ENCODE measurements at regions not wholly inside any gene's neighbourhood (a gene's known extent, or its start where the extent isn't known, plus 50 kb on each side); places are given as distances from the start of the nearest gene placed in this dataset.

DNA sequence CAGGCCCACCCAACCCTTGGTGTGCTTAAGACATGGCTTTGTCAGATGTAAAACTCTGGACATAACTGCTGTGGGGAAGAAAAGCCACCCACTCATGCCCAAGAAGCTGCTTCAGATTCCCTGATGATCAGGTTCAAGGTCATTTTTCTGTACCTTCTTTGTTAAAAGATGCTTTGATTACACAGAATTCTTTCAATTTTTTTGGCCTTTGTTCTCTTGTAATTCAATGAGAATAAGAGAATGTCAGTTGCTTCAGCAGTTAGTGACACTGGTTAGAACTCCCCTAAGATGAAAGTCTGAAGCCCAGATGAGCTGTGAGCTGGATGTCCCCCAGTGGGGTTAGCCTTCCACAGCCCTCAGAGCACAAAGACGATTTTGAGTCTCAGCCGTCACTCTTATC lies 152.7 kb downstream of the CHRM3 start:
- DNase-seq = no peak

DNA sequence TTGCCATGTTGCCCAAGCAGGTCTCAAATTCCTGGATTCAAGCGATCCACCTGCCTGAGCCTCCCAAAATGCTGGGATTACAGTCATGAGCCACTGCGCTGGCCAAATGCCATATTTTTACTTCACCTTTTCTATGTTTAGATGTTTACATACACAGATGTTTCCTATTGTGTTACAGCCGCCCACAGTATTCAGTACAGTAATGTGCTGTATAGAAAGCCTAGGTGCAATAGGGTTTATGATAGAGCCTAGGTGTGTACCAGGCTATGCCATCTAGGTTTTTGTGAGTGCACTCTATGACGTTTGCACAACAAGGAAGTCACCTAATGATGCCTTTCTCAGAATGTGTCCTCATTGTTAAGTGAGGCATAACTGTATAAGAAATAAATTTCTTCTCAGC lies 153.4 kb downstream of the CHRM3 start:
- DNase-seq = no peak

DNA sequence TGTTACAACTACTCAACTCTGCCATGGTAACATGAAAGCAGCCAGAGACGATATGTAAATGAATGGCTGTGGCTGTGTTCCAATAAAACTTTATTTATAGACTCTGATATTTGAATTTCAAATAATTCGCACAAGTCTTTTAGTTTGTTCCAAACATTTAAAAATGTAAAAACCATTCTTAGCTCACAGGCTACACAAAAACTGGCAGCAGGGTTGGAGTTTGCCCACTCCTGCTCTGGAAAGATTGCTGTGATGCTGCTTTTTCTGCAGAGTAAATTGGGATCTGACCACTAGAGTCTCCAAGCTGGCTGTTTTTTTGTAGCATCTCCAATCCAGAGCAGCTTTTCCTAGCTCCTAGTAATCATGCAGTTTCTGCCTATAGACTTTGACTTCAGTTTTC lies 157.5 kb downstream of the CHRM3 start:
- DNase-seq = no peak

DNA sequence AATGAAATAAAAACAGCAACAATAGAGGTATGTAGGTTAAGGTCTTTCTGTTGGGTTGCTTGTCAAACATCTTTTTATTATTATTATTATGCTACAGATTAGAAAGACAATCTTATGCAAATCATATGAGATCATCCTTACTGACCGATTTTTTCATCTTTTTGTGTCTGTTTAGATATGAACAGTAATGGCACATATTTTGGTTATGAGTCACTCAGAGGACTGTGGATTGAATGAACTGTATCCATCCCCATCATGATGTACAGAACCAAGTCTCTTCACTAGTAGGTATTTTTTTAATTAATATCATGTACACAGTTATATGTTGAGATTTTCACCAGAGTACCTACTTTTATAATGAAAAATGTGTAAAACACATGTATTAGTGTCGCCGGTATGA lies 159.1 kb downstream of the CHRM3 start:
- DNase-seq = no peak

- DNase-seq = no peak
Observed at GRCh38 chr1:239547987-239548386, 161.6 kb downstream of the CHRM3 start.

DNA sequence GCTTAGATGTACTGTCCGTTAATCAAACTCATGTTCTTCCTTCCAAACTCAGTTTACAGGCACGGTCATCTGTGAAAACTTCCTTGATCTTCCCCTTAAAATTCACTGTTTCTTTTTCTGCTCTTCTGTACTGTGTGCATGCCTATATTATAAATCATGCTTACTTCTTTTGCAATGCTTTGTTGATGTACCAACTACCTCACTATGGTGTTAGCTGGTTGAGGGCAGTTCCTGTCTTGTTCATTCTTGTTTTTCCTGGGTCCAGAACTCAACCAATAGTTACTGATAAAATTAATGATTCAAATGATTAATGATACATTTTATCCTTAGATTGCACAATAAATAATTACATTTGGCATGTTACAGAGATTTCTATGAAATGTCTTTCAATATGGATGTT lies 163.8 kb downstream of the CHRM3 start:
- no peak for DNase-seq

DNA sequence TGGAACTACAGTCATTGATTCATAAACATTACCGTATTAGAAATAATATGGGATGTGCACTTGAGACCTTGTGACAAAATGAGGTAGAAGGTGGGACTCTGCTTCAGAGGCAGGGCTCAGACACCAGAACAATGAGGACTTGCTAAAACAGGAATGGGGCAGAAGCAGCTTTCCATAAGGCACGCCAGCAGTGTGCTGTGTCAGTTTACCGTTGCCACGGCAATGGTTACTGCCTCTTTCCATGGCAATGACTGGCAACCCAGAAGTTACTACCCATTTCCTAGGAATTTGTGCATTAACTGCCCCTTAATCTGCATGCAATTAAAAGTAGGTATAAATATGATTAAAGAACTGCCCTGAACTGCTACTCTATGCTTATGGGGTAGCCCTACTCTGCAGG lies 169.0 kb downstream of the CHRM3 start:
- no peak for DNase-seq

DNA sequence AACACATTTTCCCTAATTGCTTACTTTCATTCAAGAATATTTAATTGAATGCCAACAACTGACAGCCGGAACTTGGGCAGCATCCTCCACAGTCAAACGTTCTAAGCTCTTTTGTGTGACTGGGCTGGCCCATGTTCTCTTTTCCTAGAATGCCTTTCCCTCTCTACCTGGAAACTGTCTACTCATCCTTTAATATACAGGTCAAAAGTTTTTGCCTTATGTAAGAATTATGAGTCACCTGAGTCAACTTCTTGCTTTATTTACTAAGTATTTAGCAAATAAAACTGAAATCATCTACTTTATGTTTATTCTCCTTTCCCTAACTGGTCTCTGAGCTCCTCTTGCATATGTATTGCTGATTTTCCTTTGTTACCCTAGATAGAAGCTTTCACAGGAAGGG lies 172.2 kb downstream of the CHRM3 start:
- DNase-seq = no peak

- no peak for DNase-seq
Observed at GRCh38 chr1:239558991-239559390, 172.6 kb downstream of the CHRM3 start.

DNA sequence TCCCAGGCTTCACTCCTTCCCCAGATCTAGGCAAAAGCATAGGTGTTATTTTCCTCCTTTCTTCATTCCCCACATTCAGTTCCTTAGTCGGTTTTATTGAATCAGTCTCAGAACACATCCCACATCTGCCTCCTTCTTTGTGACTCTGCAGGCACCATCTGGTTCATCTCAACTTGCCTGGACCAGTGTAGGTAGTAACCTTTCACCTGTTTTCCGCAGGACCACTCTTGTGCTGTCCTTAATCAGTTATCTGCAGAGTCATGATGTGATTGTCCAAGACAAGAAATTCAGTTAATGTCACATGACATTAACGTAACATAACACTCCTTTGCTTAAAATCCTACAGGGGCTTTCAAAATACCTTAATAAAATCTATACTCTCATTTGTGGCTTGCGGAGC lies 174.6 kb downstream of the CHRM3 start:
- DNase-seq = no peak

GRCh38 chr1:239562095-239562494 lies 175.7 kb downstream of the CHRM3 start:
- no peak for DNase-seq

DNA sequence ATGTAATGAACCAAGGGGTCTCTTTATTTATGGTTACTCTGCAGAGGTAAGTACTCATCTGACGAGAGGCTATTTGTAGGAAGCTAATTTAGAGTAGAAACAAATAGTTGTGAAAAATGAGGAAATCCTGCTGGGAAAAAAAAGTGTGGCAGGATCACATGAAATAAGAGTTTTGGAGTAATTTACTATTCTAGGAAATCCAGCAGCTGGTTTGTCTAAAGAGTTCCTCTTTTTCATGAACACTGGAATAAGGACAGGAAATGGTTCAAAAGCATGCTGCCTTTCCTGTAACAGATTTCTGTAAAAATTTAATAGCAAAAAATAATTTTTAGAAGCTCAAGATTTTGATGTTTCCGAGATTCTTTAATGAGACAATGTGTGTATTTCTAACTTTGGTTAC lies 177.3 kb downstream of the CHRM3 start:
- no peak for DNase-seq

- DNase-seq = no peak
Observed at GRCh38 chr1:239566074-239566473, 179.7 kb downstream of the CHRM3 start.

DNA sequence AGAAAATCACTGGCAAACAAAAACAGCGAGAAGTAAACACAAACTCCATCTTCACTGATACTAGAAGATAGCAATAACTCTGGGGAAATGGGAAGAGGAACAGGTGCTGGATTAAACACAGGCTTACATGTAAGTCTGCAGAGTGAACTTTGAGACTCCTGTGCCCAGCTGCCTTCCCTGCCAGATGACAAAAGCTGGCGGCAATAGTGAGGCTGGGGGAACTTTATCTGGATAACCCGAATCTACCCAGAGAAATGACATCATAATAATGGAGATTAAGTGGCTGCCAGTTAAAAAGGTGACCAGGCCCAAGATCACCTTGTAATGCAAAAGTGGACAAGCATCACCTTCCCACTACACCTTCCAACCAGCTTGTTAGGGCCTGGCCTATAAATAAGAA lies 184.5 kb downstream of the CHRM3 start:
- DNase-seq = no peak

GRCh38 chr1:239572183-239572582 lies 185.8 kb downstream of the CHRM3 start:
- DNase-seq = no peak

- DNase-seq = no peak
Observed at GRCh38 chr1:239574112-239574511, 187.7 kb downstream of the CHRM3 start.

- DNase-seq = no peak
Observed at GRCh38 chr1:239575113-239575512, 188.7 kb downstream of the CHRM3 start.

GRCh38 chr1:239583536-239583935 lies 197.2 kb downstream of the CHRM3 start:
- DNase-seq = no peak

GRCh38 chr1:239586128-239586527 lies 199.8 kb downstream of the CHRM3 start:
- DNase-seq = no peak

DNA sequence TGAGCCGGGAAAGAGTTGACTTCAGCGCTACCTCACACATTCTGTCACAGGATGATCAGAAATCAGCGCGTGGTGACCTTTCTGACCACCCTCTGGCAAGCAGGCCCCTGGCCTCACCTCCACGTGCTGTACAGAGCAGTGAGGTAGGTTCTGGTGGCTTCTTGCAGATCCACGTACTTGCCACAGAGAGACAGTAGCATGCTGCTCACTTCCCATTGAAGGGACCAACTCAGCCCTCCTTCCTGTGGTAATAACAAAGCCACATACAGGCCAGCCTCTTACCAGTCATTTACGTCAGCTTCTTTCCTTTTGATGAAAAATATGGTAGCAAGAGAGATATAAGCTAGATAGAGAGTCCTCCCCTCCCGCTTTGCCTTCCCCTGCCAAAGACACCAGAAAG lies 200.7 kb downstream of the CHRM3 start:
- DNase-seq = no peak

GRCh38 chr1:239587574-239588369 lies 201.4 kb downstream of the CHRM3 start:
- DNase-seq = no peak

DNA sequence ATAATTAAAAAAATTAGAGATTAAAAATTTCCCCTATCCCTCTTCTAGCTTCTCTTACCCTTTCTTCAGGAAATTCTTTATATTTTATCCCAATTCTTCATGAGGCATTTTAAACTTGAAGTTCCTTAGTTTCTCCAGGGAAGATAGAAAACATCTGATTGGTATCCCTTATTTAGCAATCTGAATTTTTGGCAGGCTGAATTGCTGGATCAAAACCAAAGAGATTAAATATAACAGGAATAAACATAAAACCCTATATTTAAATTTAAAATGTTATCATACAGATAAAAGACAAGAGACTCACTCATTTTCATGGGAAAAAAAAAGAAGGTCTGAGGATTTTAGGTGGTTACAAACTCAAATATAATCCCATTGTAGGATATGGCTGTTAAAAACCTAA lies 204.2 kb downstream of the CHRM3 start:
- no peak for DNase-seq

GRCh38 chr1:239593527-239593926 lies 207.2 kb downstream of the CHRM3 start:
- DNase-seq = no peak

DNA sequence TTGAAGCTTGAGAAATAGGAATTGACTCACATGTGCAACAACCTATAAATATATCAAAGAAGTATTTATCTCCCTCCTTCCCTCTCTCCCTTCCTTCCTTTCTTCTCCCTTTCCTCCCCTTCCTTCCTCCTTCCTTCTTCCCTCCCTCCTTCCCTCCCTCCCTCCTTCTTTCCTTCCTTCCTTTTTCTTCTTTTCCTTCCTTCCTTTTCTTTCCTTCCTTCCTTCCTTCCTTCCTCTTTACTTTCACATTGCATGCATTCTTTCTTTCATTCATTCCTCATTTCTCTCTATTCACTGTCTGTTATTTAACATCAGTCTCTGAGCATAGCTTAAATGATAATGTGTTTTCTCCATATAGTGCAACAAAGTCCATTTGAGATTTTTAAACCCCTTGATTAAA lies 214.2 kb downstream of the CHRM3 start:
- DNase-seq = no peak

DNA sequence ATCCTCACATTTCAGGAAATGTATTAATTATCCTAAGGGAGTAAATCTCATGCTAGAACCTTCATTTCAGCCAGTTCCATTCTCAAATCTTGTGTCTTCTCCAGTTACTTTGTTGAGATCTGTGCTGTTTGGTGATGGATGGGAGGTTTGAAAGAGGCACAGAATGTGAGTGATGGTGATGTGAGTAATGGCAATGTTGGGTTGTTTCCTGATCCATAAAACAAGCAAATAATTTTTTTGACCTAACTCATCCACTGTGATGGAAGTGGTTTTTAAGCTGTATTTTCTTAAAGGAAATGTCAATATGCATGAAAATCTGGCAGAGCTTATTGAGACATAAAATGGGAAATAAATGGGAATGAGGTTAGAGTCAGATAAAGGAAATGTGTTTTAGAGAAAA lies 214.7 kb downstream of the CHRM3 start:
- no peak for DNase-seq

Data from NCI-H524 (cell line).